HepG2 (cell line): ENCODE measurements at regions not wholly inside any gene's neighbourhood (a gene's known extent, or its start where the extent isn't known, plus 50 kb on each side); places are given as distances from the start of the nearest gene placed in this dataset.

Experiments used
- ATF3 ChIP-seq: sonication (generic); formaldehyde crosslinking; IDR thresholded peaks from 2 replicates; pipeline ENCODE4 v1.4.0; 2020; ENCODE audit warnings: missing genetic modification reagents
- ATF7 ChIP-seq, 2 experiments: fragments of 450-650 bp in 1 of 2; sonication (generic) in 1 of 2; formaldehyde crosslinking in 1 of 2; IDR thresholded peaks; 2 replicates each; pipeline versions ENCODE4 v1.4.0 to v1.6.1; 2016 to 2020; ENCODE audit warnings: antibody characterized with exemption in 1 of 2, mild to moderate bottlenecking in 1 of 2, missing genetic modification reagents in 1 of 2
- FOSL1 ChIP-seq: sonication (generic); formaldehyde crosslinking; IDR thresholded peaks from 2 replicates; pipeline ENCODE4 v1.9.0; 2021; ENCODE audit warnings: missing genetic modification reagents, borderline replicate concordance
- FOSL2 ChIP-seq: sonication (generic); formaldehyde crosslinking; IDR thresholded peaks from 2 replicates; pipeline ENCODE4 v1.4.0; 2020; ENCODE audit warnings: missing genetic modification reagents
- HDAC2 ChIP-seq: sonication (generic); formaldehyde crosslinking; IDR thresholded peaks from 2 replicates; pipeline ENCODE4 v1.4.0; 2020; ENCODE audit warnings: missing genetic modification reagents
- HES4 ChIP-seq: sonication (generic); formaldehyde crosslinking; IDR thresholded peaks from 2 replicates; pipeline ENCODE4 v1.9.0; 2021; ENCODE audit warnings: mild to moderate bottlenecking, missing genetic modification reagents, borderline replicate concordance
- HNF4A ChIP-seq: sonication (generic); formaldehyde crosslinking; IDR thresholded peaks from 2 replicates; pipeline ENCODE4 v1.4.0; 2020; ENCODE audit warnings: missing genetic modification reagents
- HNF4G ChIP-seq, 2 experiments: sonication (generic) in 1 of 2; formaldehyde crosslinking in 1 of 2; IDR thresholded peaks; 2 replicates each; pipeline versions ENCODE4 v1.4.0 to v1.6.1; 2011 to 2020; ENCODE audit warnings: borderline replicate concordance in 2 of 2, low read depth in 2 of 2, mild to moderate bottlenecking in 2 of 2, low read length in 1 of 2, missing genetic modification reagents in 1 of 2, moderate library complexity in 1 of 2
- NCOA2 ChIP-seq: sonication (generic); formaldehyde crosslinking; IDR thresholded peaks from 2 replicates; pipeline ENCODE4 v1.8.0; 2022; ENCODE audit warnings: inconsistent platforms
- PAXIP1 ChIP-seq: sonication (generic); formaldehyde crosslinking; conservative IDR thresholded peaks from 2 replicates; pipeline ENCODE4 v1.4.0; 2020; ENCODE audit warnings: mild to moderate bottlenecking, missing genetic modification reagents, moderate library complexity
- SAP130 ChIP-seq: IDR thresholded peaks from 2 replicates; pipeline ENCODE4 v1.6.1; 2016; ENCODE audit warnings: low read depth
- SP4 ChIP-seq: sonication (generic); formaldehyde crosslinking; IDR thresholded peaks from 2 replicates; pipeline ENCODE4 v1.8.1; 2023; ENCODE audit warnings: mild to moderate bottlenecking, missing genetic modification reagents
- TBX2 ChIP-seq: sonication (generic); formaldehyde crosslinking; IDR thresholded peaks from 2 replicates; pipeline ENCODE4 v1.5.0; 2020; ENCODE audit warnings: missing genetic modification reagents, mild to moderate bottlenecking, borderline replicate concordance
- THAP11 ChIP-seq: IDR thresholded peaks from 2 replicates; pipeline ENCODE4 v1.6.1; 2016; ENCODE audit warnings: missing biosample characterization, missing genetic modification reagents
- ZBTB20 ChIP-seq: sonication (generic); formaldehyde crosslinking; IDR thresholded peaks from 2 replicates; pipeline ENCODE4 v1.8.1; 2023; ENCODE audit warnings: missing genetic modification reagents, low read depth, mild to moderate bottlenecking, borderline replicate concordance
- ZMYM4 ChIP-seq: sonication (generic); formaldehyde crosslinking; IDR thresholded peaks from 2 replicates; pipeline ENCODE4 v1.8.1; 2023; ENCODE audit warnings: mild to moderate bottlenecking, missing genetic modification reagents
- ZNF121 ChIP-seq: sonication (generic); formaldehyde crosslinking; IDR thresholded peaks from 2 replicates; pipeline ENCODE4 v1.5.0; 2020; ENCODE audit warnings: mild to moderate bottlenecking, missing genetic modification reagents
- ZSCAN31 ChIP-seq: sonication (generic); formaldehyde crosslinking; IDR thresholded peaks from 2 replicates; pipeline ENCODE4 v1.5.0; 2020; ENCODE audit warnings: low read depth, mild to moderate bottlenecking, missing genetic modification reagents
- TF ChIP-seq, protein P1 (sequence below): IDR thresholded peaks from 2 replicates; pipeline ENCODE4 v1.6.1; 2016; ENCODE audit warnings: low read depth, missing genetic modification reagents, missing compliant biosample characterization
- TF ChIP-seq, protein P2 (sequence below), 2 experiments: fragments of 450-650 bp in 1 of 2; sonication (generic) in 1 of 2; formaldehyde crosslinking; IDR thresholded peaks; 2 replicates each; pipeline versions ENCODE4 v1.5.0 to v1.8.0; 2020 to 2022; ENCODE audit warnings: mild to moderate bottlenecking in 1 of 2, missing genetic modification reagents in 1 of 2

DNA sequence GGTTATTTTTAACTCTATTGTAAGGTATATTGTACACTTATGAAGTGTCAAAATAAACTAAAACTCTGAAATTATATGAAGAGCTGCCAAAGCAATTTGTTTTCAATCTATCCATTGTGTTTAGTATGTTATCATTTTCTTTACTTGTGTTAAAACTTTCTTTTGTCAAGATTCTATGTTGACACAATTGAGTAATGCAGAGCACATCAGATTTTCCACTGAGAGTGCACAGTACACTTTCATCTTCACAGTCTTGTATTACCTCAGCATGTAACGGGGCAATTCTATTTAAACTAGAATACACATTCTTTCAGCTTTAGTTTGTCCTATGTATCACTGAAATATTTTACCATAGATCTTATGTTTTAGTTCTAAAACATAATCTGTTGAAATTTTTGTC lies 304.4 kb upstream of the ZC3H15 start (continued):
- TF ChIP-seq, protein P1, sequence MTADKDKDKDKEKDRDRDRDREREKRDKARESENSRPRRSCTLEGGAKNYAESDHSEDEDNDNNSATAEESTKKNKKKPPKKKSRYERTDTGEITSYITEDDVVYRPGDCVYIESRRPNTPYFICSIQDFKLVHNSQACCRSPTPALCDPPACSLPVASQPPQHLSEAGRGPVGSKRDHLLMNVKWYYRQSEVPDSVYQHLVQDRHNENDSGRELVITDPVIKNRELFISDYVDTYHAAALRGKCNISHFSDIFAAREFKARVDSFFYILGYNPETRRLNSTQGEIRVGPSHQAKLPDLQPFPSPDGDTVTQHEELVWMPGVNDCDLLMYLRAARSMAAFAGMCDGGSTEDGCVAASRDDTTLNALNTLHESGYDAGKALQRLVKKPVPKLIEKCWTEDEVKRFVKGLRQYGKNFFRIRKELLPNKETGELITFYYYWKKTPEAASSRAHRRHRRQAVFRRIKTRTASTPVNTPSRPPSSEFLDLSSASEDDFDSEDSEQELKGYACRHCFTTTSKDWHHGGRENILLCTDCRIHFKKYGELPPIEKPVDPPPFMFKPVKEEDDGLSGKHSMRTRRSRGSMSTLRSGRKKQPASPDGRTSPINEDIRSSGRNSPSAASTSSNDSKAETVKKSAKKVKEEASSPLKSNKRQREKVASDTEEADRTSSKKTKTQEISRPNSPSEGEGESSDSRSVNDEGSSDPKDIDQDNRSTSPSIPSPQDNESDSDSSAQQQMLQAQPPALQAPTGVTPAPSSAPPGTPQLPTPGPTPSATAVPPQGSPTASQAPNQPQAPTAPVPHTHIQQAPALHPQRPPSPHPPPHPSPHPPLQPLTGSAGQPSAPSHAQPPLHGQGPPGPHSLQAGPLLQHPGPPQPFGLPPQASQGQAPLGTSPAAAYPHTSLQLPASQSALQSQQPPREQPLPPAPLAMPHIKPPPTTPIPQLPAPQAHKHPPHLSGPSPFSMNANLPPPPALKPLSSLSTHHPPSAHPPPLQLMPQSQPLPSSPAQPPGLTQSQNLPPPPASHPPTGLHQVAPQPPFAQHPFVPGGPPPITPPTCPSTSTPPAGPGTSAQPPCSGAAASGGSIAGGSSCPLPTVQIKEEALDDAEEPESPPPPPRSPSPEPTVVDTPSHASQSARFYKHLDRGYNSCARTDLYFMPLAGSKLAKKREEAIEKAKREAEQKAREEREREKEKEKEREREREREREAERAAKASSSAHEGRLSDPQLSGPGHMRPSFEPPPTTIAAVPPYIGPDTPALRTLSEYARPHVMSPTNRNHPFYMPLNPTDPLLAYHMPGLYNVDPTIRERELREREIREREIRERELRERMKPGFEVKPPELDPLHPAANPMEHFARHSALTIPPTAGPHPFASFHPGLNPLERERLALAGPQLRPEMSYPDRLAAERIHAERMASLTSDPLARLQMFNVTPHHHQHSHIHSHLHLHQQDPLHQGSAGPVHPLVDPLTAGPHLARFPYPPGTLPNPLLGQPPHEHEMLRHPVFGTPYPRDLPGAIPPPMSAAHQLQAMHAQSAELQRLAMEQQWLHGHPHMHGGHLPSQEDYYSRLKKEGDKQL (CRISPR knock-in tag): 0 out of 2 replicates have a peak, but pooled peaks have one; percentile 23
- peak; percentile 56; the same call in 1 of the 2 replicates for TF ChIP-seq ATF3 (CRISPR knock-in tag)
- TF ChIP-seq NCOA2 (CRISPR knock-in tag): peak; percentile 73
- TF ChIP-seq HDAC2 (CRISPR knock-in tag): peak; percentile 74; the same call in 1 of the 2 replicates
- 0 out of 2 replicates have a peak, but pooled peaks have one; percentile 30 for TF ChIP-seq THAP11 (CRISPR knock-in tag)
- peak; percentile 86 for TF ChIP-seq ATF7 (IDR thresholded peaks at IDR 0.05)
- TF ChIP-seq ATF7 (CRISPR knock-in tag; IDR thresholded peaks at IDR 0.05): no peak; the same call in 1 of the 2 replicates
- TF ChIP-seq HES4: no peak
- TF ChIP-seq SP4 (CRISPR knock-in tag): no peak
- TF ChIP-seq TBX2 (CRISPR knock-in tag): no peak
- TF ChIP-seq ZSCAN31 (CRISPR knock-in tag): no peak
- TF ChIP-seq FOSL2 (CRISPR knock-in tag): peak; percentile 38; the same call in 1 of the 2 replicates
- peak; percentile 71 for TF ChIP-seq PAXIP1 (CRISPR knock-in tag)
- TF ChIP-seq ZBTB20 (CRISPR knock-in tag): peak; percentile 70; the same call in 1 of the 2 replicates
- peak; percentile 40; the same call in 1 of the 2 replicates for TF ChIP-seq ZNF121 (CRISPR knock-in tag)
- peak; percentile 19; the same call in 1 of the 2 replicates for TF ChIP-seq ZMYM4 (CRISPR knock-in tag)
- peak; percentile 74; the same call in 1 of the 2 replicates for TF ChIP-seq FOSL1
- TF ChIP-seq HNF4G (IDR thresholded peaks at IDR 0.05; ENCODE audit: borderline replicate concordance, low read depth, low read length): peak; percentile 60; the same call in 1 of the 2 replicates
- no peak for TF ChIP-seq HNF4G (CRISPR knock-in tag; IDR thresholded peaks at IDR 0.05; ENCODE audit: borderline replicate concordance, low read depth)
- peak; percentile 78 for TF ChIP-seq HNF4A (CRISPR knock-in tag)
- TF ChIP-seq, protein P2, sequence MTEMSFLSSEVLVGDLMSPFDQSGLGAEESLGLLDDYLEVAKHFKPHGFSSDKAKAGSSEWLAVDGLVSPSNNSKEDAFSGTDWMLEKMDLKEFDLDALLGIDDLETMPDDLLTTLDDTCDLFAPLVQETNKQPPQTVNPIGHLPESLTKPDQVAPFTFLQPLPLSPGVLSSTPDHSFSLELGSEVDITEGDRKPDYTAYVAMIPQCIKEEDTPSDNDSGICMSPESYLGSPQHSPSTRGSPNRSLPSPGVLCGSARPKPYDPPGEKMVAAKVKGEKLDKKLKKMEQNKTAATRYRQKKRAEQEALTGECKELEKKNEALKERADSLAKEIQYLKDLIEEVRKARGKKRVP (CRISPR knock-in tag; IDR thresholded peaks at IDR 0.05): peak in 1 of 2 experiments; percentile 82; a peak in 2 of 4 replicates
- TF ChIP-seq SAP130: peak; percentile 68
